DMS53 (cell line): ENCODE measurements at regions not wholly inside any gene's neighbourhood (a gene's known extent, or its start where the extent isn't known, plus 50 kb on each side); places are given as distances from the start of the nearest gene placed in this dataset.

Experiments
- DNase-seq: peaks from one replicate; lab custom pipeline; 2025; lab: John Stamatoyannopoulos, UW

DNA sequence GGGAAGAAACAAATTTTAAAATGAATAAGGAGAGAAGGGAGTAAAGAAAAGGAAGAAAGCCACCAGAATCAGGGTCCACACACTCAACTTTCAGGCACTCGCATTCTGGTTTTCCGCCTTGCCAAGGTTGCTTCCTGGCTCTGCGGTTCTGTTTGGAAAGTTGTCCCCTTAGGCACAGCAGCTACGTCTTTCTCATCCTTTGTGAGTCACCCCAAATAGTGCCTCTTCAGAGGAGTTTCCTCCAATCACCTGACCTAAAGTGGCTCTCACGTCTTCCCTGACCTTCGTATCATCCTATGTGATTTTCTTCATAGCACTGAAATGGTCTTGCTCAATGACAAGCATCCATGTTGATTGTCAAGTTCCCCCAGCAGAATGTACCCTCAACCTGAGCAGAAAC lies 99.5 kb upstream of the TMCC3 start:
- DNase-seq, result no peak

DNA sequence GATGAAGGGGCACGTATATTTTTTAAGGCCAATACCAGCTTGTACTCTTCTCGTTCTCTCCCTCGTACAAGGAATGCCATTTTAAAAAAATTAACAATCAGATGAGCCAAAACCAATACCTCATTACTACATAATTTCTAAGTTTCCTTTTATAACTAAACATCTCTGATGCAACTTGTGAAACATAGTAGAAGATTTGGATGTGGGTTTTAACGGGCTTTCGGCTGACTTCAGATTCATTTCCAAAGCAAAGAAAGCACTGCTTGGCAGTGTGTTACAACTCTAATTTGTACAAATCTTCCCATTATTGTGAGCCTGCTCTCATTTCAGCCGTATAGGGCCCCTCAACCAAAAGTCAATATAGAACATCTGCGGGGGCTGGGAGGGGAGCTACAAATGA lies 99.1 kb upstream of the TMCC3 start:
- DNase-seq, result no peak

DNA sequence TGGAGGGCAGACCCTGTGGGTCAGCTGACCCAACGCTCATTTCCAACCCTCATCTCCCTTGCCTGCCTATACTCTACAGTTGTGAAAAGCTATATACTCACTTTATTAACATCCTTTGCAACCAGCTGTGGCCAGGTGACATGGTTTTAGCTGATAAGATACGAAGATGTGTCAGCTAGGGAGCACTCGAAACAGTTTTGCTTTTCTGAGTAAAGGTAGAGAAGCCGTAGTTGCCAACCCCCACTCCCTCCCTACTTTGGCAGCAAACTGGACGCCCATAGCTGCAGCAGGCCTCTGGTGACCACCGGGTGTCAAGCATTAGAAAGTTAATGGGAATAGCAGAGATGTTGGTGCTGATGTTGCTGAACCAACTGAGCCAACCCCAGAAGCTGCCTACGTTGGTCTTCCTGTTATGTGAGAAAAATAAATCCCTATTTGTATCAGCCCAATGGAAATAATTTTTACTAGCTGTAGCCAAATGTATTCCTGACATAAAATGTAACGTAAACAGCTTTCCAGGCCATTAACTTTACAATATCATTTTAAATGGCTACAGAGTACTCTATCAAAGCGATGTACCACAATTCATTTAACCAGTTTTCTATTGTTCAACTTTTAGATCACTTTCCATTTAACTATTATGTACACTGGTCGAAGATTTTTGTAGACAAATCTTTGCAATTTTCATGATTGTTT lies 98.5 kb upstream of the TMCC3 start:
- DNase-seq, result no peak

DNA sequence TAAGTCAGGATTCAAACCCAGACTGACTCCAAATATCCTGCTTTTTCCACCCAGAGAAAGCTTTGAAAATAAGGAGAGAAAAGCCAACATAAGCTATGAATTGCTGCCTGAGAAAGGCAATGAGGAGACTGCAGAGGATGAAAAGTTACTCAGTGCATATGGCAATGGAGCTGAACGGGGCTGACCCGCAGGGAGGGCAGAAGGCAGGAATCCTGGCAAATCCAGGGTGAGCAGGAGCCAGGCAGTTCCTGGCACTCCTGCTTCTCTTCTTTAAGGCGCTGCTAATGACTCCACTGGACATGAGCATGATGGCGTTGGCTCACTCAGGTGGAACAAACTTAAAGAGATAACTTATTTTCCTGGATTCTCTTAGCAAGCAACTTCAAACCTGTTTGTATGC lies 95.2 kb upstream of the TMCC3 start:
- no peak for DNase-seq

DNA sequence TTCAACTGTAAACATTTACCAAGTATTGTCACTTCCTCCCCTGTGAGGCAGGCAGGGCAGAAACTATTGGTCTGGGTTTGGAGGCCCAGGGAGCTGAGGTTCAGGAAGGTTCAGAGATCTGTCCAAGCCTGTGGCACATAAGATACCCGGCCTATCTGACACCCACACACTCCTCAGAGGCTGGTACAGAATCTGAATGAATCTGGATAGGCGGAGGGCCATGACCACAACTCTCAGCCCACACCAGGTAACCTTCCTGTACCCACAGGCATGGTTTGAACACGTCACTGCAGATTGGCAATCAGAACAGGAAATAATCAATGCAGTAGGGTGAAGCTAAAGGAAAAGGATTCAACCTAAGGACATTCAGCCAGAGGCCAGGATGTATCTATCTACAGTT lies 92.8 kb upstream of the TMCC3 start:
- DNase-seq, result no peak

DNA sequence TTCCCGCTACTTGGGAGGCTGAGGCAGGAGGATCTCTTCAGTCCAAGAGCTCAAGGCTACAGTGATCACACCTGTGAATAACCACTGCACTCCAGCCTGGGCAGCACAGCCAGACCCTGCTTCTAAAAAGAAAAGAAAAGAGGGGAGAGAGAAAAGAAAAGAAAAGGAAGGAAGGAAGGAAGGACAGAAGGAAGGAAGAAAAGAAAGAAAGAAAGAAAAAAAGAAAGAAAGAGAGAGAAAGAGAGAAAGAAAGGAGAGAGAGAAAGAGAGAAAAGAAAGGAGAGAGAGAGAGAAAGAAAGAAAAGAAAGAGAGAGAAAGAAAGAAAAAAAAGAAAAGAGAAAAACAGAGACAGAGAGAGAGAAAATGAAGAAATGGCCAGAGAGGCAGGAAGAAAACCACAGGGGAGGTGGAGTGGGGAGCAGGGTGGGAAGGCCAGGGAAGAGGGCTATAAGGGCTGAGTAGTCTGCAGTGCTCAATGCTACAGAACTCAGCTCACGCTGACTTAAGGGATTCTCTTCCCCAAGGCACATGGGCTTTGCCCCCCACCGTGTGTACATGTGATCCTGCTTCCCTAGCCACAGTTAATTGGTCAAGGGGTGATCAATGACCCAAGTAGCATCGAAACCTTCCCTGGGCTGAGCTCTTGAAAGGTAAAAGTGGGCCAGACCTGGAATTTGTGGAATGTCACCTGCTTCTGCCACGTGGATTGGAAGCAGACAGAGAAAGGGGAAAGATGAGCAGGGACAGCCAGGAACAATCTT lies 90.4 kb upstream of the TMCC3 start:
- no peak for DNase-seq

DNA sequence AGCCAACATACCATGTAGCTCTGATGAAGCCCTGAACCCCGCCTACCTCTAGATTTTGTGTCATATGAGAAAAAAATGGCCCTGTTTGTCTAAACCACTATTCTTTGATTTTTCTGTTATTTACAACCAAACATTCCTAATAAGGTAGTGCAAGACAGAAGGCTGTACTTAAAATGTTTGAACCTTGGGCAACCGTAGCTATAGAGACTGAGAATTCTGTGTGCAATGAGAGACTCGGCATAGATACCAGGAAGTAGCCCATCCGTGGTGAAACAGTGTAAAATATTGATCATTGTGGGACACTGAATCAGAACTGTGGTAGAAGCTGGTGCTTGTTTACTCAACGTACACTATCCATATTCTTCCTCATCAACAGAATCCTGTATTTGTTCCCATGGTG lies 86.5 kb upstream of the TMCC3 start:
- DNase-seq, result no peak

DNA sequence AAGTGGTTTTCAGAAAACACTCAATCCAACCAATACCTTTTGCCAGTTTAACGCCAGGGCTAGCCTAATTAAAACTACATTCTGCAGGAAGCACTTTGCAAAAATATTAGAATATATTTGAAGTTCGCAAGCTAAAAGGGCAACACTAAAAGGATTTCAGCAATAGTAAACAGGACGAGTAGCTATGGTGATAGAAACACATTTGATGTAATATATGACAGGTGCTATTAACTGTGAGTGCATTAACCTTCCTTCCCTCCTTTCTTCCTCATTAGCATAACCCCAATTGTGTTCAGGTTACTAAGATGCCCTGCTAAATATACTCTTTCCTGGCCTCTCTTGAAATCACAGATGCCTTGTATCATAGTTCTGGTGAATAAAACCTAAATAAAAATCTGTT lies 85.6 kb upstream of the TMCC3 start:
- peak; percentile 16 for DNase-seq

DNA sequence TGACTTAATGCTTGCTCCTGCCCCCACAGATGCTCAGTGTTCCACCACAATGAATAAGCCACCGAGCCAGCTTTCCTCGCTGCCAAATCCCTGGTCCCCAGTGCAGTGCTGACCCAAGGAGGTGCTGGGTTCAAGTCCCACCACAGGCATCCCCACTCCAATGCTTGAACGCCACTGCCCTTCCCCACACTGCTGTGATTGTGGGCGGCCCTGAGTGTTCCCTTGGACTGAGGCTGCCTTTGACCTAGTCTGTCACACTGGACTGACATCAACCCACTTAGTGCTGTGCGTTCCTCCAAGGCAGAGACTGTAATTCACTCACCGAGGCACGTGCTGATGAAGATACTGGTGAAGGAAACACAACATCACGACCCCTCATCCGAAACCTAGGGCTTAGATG lies 83.4 kb upstream of the TMCC3 start:
- no peak for DNase-seq

DNA sequence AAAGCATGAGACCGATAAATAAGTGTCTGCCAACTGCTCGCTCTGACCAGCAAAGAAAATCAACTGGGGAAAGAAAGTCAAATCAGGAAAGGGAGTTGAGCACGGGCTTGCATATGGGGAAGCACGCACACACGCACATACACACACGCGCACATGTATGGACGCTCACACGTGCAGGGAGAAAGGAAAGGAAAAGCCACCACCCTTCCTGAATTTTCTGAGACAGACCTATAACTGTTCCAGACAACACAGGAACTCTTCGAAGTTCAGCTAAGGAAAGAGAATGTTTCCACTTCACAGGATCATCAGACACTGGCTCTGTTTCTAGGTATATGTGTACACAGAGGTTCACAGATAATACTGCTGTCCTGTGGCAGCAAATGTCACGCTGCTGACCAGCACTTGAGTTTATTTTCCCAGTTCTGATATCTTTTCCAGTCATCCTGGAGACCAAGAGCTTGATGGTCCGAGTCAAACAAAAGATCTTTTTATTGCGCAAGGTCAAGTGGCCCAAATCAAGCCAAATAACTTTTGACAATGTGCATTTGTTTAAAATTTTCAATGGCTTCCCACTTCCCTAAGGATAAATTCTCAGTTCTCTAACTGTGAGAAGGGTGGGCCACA lies 82.1 kb upstream of the TMCC3 start:
- no peak for DNase-seq

DNA sequence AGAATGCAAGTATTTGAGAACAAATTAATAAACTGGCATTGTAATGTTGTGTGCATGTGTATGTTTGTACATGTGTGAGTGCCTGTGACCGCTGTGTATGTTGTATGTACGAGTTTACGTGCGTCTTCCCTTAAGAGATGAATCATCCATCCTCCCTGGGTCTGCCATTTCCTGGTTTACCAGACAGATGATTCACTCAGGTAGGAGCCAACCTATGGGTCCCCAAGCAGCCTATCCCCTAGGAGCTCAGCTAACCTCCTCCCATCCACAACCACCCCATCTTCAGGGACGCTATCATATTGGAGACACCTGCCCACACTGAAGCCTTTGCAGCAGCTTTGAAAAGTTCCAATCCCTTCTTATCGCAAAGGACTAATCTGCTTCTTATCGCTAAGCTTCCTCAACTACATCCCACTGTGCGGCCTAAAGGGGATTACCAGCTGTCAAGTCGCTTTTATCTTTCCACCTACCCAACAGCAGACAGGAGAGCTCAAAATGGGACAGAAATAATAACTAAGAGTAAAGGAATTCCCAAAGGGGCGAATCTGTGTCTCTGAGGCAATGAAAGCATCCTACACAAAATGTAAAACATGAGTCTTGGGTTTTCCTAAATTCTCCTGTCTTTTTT lies 81.5 kb upstream of the TMCC3 start:
- DNase-seq, result peak; percentile 66

DNA sequence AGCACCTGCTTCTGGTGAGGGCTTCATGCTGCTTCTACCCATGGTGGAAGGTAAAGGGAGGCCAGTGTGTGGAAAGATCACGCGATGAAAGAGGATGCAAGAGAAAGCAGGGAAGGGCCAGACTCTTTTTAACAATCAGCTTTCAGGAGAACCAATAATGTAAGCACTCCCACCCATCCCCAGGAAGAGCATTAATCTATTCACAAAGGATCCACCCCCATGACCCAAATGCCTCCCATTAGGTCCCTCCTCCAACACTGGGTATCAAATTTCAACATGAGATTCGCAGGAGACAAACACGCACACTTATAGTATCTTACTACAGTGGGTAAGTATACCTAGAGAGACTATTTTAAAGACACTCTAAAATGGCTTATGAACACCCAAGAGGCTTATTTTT lies 80.5 kb upstream of the TMCC3 start:
- no peak for DNase-seq

DNA sequence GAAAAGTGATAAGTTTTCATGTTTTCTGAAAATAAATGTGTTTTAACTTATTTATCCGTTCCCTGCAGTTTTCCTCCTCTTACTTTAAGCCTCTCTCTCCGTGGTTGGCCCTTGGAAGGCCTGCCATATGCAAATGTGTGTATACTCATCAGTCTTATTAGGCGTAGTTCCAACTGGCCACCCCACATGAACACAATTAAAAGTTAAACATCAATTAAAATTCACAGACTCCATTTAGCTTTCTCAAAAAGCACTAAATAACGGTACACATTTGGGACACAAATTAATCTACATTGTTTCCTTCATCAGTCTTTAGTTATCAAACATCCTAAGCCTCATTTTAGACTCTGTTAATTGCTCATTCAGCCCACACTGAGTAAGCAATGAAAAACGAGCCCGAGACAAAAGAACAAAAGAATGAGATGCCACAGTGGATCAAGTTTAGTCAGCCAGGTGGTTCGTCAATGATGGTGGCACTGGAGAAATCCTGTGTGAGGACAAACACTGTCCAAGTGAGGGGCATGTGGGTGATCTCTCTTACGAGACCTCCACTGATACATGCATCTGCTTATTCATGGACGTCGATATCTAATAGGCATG lies 76.0 kb upstream of the TMCC3 start:
- no peak for DNase-seq

DNA sequence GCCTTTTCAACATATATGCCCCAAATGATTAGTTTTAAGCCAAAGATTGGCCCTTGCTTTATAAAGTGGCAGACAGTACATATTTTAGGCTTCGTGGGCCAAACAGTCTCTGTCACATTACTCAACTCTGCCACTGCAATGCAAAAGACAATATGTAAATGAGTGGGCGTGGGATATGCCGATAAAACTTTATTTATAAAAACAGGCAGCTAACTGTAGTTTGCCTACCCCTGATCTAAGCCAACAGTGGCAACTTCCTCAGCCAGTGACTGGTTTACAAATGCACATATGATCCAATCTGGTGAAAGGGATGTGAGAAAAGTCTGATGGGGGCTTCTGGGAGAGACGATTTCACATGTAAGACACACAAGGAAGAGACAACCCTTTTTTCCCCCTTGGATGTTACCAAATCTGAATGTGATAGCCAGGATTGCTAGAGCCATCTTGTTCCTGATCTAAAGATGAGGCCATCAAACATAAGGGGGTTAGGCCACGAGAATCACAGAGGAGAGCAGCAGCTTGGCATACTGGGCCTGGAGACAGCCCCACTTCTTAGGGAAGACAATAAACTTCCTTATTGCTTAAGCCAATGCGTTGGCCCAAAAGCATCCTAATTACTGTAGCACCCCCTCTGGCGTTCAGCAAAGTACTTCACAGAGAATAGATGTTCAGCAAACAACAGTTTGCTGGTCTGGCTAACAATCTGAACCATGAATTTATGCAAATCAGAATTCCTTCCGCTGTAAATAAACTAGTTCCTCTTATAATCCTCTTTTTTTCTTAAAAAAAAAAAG lies 75.2 kb upstream of the TMCC3 start:
- peak; percentile 46 for DNase-seq

DNA sequence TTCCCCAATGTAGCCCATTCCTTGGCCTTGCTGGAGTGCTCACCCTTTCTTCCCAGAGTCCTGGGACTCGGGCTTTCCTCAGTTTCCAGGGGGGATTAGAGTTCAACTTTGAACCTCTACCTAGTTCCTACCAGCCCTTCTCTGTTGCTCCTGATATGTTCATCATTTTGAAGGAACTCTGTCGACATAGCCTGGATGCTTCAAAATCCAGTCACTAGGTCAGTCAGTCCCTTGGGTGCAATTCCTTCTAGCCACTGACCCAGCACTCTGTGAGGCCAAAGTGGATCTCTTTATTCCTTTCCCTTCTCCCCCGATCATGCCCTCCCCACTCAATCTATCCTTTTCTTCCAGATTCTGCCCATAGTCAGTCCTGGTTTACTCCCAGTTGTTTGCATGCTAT lies 72.3 kb upstream of the TMCC3 start:
- DNase-seq, result no peak

DNA sequence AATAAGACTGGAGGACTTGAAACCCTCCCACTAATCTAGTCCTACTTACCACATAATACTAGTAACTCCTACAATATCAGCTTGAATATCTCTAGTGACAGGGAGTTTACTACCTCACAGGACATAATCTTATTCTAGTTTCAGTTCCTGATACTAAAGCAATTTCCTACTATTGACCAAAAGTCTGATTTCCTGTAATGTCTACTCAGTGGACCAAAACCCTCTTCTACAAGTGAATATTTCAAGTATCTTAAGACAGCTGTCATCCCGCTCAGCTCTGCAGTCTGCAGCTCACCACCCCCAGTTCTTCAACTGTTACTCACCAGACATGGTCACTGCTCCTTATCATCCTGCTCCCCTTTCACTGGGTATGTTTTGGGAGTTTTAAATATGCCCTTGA lies 70.8 kb upstream of the TMCC3 start:
- DNase-seq, result no peak

DNA sequence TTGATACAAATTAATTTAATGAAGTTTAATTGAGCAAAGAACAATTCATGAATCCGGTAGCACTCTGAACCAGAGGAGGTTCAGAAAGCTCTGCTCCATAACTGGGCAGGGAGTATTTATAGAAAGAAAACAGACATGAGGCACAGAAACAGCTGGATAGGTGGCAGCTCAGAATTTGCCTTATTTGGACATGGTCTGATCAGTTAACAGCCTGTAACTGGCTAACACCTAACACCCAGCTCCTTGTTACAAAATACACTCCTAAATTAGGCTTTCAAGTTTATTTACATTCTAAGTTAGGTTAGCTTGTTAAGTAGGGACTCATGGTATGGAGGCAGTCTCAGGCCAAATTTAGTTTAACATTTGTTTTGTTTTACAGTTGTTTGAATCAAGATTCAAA lies 67.8 kb upstream of the TMCC3 start:
- DNase-seq, result peak; percentile 85

DNA sequence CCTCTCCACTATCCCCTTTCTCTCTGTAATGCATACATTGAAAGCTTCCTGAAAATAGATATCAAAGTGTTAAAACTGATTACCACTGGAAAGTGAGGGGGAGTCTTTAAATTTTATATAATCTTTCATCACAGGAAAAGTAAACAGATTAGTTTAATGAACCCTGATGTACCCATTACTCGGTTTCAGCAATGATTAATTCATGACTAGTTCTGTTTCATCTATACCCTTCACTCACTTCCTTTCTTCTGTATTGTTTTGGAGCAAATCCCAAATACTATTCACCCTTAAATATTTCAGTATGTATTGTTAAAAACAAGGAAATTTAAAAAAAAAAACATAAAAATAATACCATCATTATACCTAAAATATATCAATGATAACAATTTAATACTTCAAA lies 67.3 kb upstream of the TMCC3 start:
- DNase-seq, result no peak

DNA sequence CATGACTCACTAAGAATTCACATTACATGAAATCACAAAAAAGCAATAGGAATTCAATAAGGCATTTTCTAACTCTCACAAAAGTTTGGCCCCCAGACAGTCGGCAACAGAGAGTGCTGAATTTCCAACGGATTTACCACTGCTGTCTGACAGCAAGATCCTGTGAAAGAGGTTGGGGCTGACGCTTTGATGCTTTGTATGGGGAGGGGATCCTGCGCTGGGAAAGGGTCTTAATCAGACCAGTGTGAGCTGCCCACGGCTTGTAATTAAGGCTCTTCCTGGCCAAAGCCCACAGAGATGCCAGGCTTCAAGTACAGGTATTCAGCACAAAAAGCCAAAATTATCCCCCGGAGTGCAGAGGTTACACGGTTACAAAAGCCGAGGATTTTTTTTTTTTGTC lies 66.8 kb upstream of the TMCC3 start:
- DNase-seq, result no peak

DNA sequence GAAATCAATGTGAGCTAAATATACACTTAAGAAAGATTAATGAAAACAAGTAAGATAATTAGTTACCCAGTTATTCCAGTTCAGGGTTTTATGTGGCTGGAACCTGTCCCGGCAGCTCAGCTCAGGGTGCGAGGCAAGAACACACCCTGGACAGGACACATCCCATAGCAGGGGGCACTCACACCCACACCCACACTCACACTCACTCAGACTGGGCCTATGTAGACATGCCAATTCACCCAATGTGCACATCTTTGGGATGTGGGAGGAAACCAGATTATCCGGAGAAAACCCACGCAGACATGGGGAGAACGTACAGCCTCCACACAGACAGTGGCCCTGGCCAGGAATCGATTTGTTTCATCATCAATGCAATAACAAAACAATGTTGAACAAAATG lies 66.0 kb upstream of the TMCC3 start:
- no peak for DNase-seq

DNA sequence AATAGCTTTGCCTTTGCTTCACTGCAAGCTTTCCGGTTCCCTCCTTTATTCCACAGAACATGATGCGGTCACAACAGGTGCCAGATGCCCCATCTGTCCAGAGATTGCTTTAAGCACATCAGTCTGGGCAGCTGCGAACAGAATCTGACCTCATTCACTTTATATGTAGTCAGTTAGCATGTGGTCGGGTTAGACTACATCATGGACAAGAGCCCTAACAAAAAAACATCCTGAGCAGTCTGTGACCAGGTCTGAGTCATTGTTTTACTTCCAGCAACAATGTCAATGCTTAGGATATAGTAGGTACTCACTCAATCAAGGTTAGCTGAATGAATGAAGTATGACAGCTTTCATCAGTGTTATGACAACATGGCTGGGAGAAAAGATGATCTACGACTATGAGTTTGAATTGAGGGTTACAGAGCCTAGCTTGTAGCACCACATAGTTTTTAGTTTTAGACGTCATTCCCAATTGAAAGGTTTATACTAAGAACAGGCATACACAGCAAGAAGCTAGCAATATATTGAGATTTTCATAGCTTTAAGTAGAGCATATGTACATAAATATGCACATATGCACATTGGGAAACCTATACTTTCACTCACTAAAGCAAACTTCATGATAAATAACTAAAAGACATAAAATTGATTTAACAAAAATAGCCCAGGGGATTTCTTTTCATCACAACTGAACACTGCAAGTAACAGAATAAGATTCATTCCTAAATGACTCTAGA lies 64.2 kb upstream of the TMCC3 start:
- DNase-seq, result peak; percentile 98
